Activated T-cell treated with anti-CD3 and anti-CD28 coated beads, Interleukin-2, amount 50 U/mL, for 4 hours (primary cell): ENCODE measurements at regions not wholly inside any gene's neighbourhood (a gene's known extent, or its start where the extent isn't known, plus 50 kb on each side); places are given as distances from the start of the nearest gene placed in this dataset.
"Not testable (repeated sequence)": the region's sequence is repeated elsewhere in the genome, so short reads cannot be mapped to it uniquely, and the experiment has no call there.

Experiments
- ATAC-seq, 2 donors: fragments of 200-7000 bp; cut with Tn5 transposase; one replicate each; pipeline ENCODE4 v1.10.0; 2021
- DNase-seq: peaks from one replicate; pipeline ENCODE4 v3.0.0-alpha.2; 2020
- H3K27me3 Mint-ChIP-seq: one replicate; pipeline ENCODE4 v1.8.0; 2021; ENCODE audit warnings: low read depth, mixed read lengths
- H3K36me3 Mint-ChIP-seq: one replicate; pipeline ENCODE4 v1.8.0; 2022; ENCODE audit warnings: mixed read lengths; ENCODE audit not compliant: insufficient read depth
- H3K4me1 Mint-ChIP-seq: one replicate; pipeline ENCODE4 v1.8.0; 2021; ENCODE audit warnings: low read depth, mixed read lengths
- H3K4me3 Mint-ChIP-seq: one replicate; pipeline ENCODE4 v1.8.0; 2021; ENCODE audit warnings: mild to moderate bottlenecking, moderate library complexity, mixed read lengths
- H3K9me3 Mint-ChIP-seq: one replicate; pipeline ENCODE4 v1.8.0; 2021; ENCODE audit warnings: mixed read lengths

GRCh38 chr6:126204126-126204525 is 135.8 kb upstream of the CENPW start:
- no peaks in the 10 kb centered on the region for H3K4me1 Mint-ChIP-seq
- DNase-seq, result no peak
- H3K27me3 Mint-ChIP-seq, result no peaks in the 10 kb centered on the region
- no peaks in the 10 kb centered on the region for H3K9me3 Mint-ChIP-seq
- no peak for ATAC-seq
- no peak overlapping the region for H3K4me3 Mint-ChIP-seq
- H3K36me3 Mint-ChIP-seq, result no peaks in the 10 kb centered on the region

DNA sequence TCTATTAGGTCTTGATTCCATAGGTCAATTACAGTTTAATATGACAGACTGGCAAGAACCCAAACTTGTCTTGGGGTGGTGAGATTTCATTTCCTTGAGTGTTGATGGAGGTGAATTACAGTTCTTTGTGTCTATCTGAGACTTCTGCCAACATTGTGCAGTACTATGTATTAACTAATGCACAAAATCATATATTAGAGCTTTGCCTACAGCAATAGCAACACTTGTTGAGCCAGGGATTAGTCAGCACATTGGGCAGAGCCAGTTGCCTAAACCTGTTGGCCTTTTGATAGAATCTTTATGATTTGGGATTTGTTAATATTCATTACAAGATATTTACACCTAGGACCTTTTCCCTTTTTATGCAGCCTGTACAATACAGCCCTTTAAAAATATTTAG is 135.3 kb upstream of the CENPW start:
- Mint-ChIP-seq H3K4me1 (no peaks in the 10 kb centered on the region), H3K4me3 (no peak overlapping the region)

DNA sequence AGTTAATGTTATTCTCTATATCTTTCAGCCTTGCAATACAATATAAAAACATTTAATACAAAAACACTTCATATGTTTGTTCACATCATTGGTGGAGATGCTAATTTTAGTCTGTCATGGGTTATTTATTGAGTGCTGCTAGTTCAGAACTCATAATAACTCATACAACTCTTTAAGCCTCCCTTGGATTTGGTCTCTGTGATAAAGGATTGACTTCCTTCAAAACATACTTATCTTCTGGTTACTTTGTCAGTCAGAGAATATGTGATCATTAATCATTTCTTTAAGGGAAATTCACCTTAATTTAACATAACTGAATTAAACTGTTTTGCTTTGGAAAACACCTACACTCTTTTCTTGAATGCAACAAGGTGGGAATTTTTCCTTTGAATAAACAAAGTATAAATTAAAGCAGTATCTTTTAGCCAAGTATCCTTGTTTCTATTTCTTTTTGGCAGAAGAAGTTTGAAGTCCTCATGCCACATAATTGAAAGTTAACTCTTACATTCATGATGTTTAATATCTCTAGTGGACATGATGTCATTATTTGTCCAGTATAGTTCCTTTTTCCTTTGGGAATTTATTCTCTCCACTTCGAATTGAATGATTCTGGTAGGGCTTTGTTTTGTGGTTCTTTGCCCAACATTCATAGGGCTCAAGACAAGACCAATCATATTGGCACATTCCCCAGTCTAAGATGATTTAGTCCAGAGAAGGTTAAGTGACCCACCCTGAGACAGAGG is 133.2 kb upstream of the CENPW start:
- no peak overlapping the region for H3K4me3 Mint-ChIP-seq
- H3K9me3 Mint-ChIP-seq, result no peaks in the 10 kb centered on the region
- H3K36me3 Mint-ChIP-seq, result no peaks in the 10 kb centered on the region
- H3K27me3 Mint-ChIP-seq, result no peaks in the 10 kb centered on the region
- H3K4me1 Mint-ChIP-seq, result no peaks in the 10 kb centered on the region
- DNase-seq (no peak), ATAC-seq (no peak)

More for the DNA sequence above, 135.3 kb upstream of the CENPW start:
- Mint-ChIP-seq H3K36me3 (no peaks in the 10 kb centered on the region), H3K27me3 (no peaks in the 10 kb centered on the region), H3K9me3 (no peaks in the 10 kb centered on the region)
- DNase-seq, result no peak
- ATAC-seq, result no peak

GRCh38 chr6:126210398-126211075 is 129.4 kb upstream of the CENPW start:
- DNase-seq (no peak), ATAC-seq (no peak)
- H3K4me1 Mint-ChIP-seq, result no peaks in the 10 kb centered on the region
- H3K36me3 Mint-ChIP-seq, result no peaks in the 10 kb centered on the region
- H3K27me3 Mint-ChIP-seq, result no peaks in the 10 kb centered on the region
- H3K9me3 Mint-ChIP-seq, result no peaks in the 10 kb centered on the region
- no peak overlapping the region for H3K4me3 Mint-ChIP-seq

GRCh38 chr6:126217497-126217896 is 122.4 kb upstream of the CENPW start:
- H3K27me3 Mint-ChIP-seq, result no peaks in the 10 kb centered on the region
- peaks cover 8% of the 10 kb centered on the region for H3K36me3 Mint-ChIP-seq
- H3K4me3 Mint-ChIP-seq, result no peak overlapping the region
- ATAC-seq, result no peak
- no peaks in the 10 kb centered on the region for H3K4me1 Mint-ChIP-seq
- H3K9me3 Mint-ChIP-seq, result peaks cover 3% of the 10 kb centered on the region
- DNase-seq, result no peak

DNA sequence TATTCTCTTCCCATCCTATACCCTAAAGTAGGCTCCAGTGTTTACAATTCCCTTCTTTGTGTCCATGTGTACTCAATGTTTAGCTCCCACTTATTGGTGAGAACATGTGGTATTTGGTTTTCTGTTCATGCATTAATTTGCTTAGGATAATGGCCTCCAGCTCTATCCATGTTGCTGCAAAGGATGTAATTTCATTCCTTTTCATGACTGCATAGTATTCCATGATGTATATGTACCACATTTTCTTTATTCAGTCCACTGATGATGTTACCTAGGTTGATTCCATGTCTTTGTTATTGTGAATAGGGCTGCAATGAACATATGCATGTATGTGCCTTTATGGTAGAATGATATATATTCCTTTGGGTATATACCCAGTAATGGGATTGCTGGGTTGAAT is 119.0 kb upstream of the CENPW start:
- not testable (repeated sequence) for H3K4me3 Mint-ChIP-seq, DNase-seq, H3K36me3 Mint-ChIP-seq

GRCh38 chr6:126227833-126228702 is 111.8 kb upstream of the CENPW start:
- no peak for DNase-seq
- no peak for ATAC-seq
- Mint-ChIP-seq H3K36me3 (no peaks in the 10 kb centered on the region), H3K4me3 (no peak overlapping the region), H3K27me3 (no peaks in the 10 kb centered on the region), H3K4me1 (no peaks in the 10 kb centered on the region), H3K9me3 (no peaks in the 10 kb centered on the region)

More for the DNA sequence above, 119.0 kb upstream of the CENPW start:
- H3K9me3 Mint-ChIP-seq, H3K27me3 Mint-ChIP-seq, H3K4me1 Mint-ChIP-seq, ATAC-seq: not testable (repeated sequence)

GRCh38 chr6:126232671-126233070 is 107.2 kb upstream of the CENPW start:
- no peak for ATAC-seq
- Mint-ChIP-seq H3K9me3 (peaks cover 5% of the 10 kb centered on the region), H3K27me3 (no peaks in the 10 kb centered on the region), H3K4me3 (no peak overlapping the region), H3K36me3 (no peaks in the 10 kb centered on the region), H3K4me1 (no peaks in the 10 kb centered on the region)
- DNase-seq, result no peak

GRCh38 chr6:126233192-126233591 is 106.7 kb upstream of the CENPW start:
- Mint-ChIP-seq H3K36me3 (no peaks in the 10 kb centered on the region), H3K4me3 (no peak overlapping the region), H3K4me1 (no peaks in the 10 kb centered on the region), H3K27me3 (no peaks in the 10 kb centered on the region), H3K9me3 (peaks cover 5% of the 10 kb centered on the region)
- ATAC-seq (no peak), DNase-seq (no peak)

DNA sequence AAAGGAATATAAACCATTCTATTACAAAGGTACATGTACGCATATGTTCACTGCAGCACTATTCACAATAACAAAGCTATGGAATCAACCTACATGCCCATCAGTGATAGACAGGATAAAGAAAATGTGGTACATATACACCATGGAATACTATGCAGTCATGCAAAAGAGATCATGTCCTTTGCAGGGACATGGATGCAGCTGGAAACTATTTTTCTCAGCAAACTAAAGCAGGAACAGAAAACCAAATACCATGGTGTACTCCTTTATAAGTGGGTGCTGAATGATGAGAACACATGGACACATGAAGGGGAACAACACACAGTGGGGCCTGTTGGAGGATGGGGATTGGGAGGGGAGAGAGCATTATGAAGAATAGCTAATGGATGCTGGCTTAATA is 104.6 kb upstream of the CENPW start:
- Mint-ChIP-seq H3K27me3 (no peaks in the 10 kb centered on the region), H3K4me3 (no peak overlapping the region), H3K4me1 (no peaks in the 10 kb centered on the region), H3K9me3 (peaks cover 5% of the 10 kb centered on the region), H3K36me3 (no peaks in the 10 kb centered on the region)
- ATAC-seq (no peak), DNase-seq (no peak)

DNA sequence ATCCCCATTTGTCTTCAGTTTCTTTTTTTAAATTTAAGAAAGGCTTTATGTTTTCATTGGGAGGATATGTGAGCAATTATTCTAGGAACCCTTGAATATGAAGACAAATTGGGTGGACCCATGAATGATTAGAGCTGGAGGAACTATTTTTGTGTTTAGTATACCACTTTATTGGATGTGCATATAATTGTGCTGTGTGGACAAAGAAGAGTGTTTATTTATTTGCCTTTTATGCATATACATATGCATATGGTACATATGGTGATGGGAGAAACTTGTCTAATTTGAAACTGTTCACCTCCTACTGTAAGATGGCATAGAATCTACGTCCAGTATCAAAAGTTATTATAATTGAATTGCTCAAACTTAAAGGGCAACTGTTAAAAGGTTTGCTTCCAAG is 94.8 kb upstream of the CENPW start:
- H3K9me3 Mint-ChIP-seq, result no peaks in the 10 kb centered on the region
- DNase-seq (no peak), ATAC-seq (no peak)
- no peaks in the 10 kb centered on the region for H3K27me3 Mint-ChIP-seq
- H3K4me3 Mint-ChIP-seq, result no peak overlapping the region
- H3K4me1 Mint-ChIP-seq, result no peaks in the 10 kb centered on the region
- no peaks in the 10 kb centered on the region for H3K36me3 Mint-ChIP-seq

GRCh38 chr6:126252154-126252553 is 87.8 kb upstream of the CENPW start:
- ATAC-seq (no peak), DNase-seq (no peak)
- Mint-ChIP-seq H3K9me3 (no peaks in the 10 kb centered on the region), H3K27me3 (no peaks in the 10 kb centered on the region), H3K36me3 (peaks cover 1% of the 10 kb centered on the region), H3K4me3 (no peak overlapping the region), H3K4me1 (no peaks in the 10 kb centered on the region)

GRCh38 chr6:126253431-126253830 is 86.5 kb upstream of the CENPW start:
- H3K4me1 Mint-ChIP-seq, result no peaks in the 10 kb centered on the region
- no peak for ATAC-seq
- DNase-seq, result no peak
- H3K9me3 Mint-ChIP-seq, result no peaks in the 10 kb centered on the region
- H3K36me3 Mint-ChIP-seq, result peaks cover 2% of the 10 kb centered on the region
- H3K27me3 Mint-ChIP-seq, result no peaks in the 10 kb centered on the region
- no peak overlapping the region for H3K4me3 Mint-ChIP-seq

DNA sequence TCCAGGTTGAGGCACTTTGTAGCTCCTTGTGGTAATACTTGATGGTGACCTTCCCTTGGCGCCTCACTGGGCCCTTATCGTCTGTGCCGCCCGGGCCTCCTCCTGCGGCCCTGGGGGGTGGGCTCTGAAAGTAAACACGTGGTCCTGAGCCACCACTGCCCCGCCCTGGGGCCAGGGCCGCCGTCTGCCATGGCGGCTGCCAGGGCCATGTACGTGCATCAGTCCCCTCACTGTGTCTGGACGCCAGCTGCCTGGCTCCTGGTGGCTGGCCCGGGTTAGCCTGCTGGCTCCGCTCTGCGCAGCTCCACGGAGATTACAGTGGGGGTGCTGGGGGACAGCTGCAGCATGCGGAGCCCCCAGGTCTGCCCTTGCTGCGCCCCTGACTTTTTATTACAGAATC is 81.8 kb upstream of the CENPW start:
- peaks cover 33% of the 10 kb centered on the region for H3K9me3 Mint-ChIP-seq

More for the DNA sequence above, 81.8 kb upstream of the CENPW start:
- ATAC-seq, result no peak
- Mint-ChIP-seq H3K4me3 (no peak overlapping the region), H3K27me3 (no peaks in the 10 kb centered on the region), H3K4me1 (no peaks in the 10 kb centered on the region), H3K36me3 (peaks cover 12% of the 10 kb centered on the region)
- DNase-seq, result no peak
